GM23338 (cell line): ENCODE measurements at regions not wholly inside any gene's neighbourhood (a gene's known extent, or its start where the extent isn't known, plus 50 kb on each side); places are given as distances from the start of the nearest gene placed in this dataset.

ENCODE experiments used
- ATAC-seq: fragments of 200-7000 bp; cut with Tn5 transposase; 3 replicates; pipeline ENCODE4 v1.9.1; 2020
- DNase-seq: peaks from one replicate; pipeline ENCODE4 v3.0.0-alpha.2; 2015; ENCODE audit warnings: low spot score
- H2AFZ ChIP-seq: fragments of 200-600 bp; sonication (generic); 2 replicates; pipeline ENCODE4 v1.8.0; 2016; ENCODE audit warnings: antibody characterized with exemption, mild to moderate bottlenecking, moderate library complexity
- H3F3A ChIP-seq: fragments of 200-600 bp; sonication (generic); replicated peaks from 2 replicates; pipeline ENCODE4 v1.8.0; 2017; ENCODE audit warnings: antibody characterized with exemption, mixed run types, low read depth
- H3K27ac ChIP-seq: fragments of 200-600 bp; sonication (generic); 2 replicates; pipeline ENCODE4 v1.6.1; 2016; ENCODE audit warnings: low read depth
- H3K27me3 ChIP-seq: fragments of 200-600 bp; sonication (generic); 2 replicates; pipeline ENCODE4 v1.8.0; 2016; ENCODE audit warnings: mild to moderate bottlenecking, mixed run types, moderate library complexity; ENCODE audit not compliant: insufficient read depth
- H3K36me3 ChIP-seq: fragments of 200-600 bp; sonication (generic); 2 replicates; pipeline ENCODE4 v1.8.0; 2016; ENCODE audit warnings: mild to moderate bottlenecking; ENCODE audit not compliant: insufficient read depth
- H3K4me1 ChIP-seq: fragments of 200-600 bp; sonication (generic); 2 replicates; pipeline ENCODE4 v1.8.0; 2016; ENCODE audit warnings: mild to moderate bottlenecking, moderate library complexity; ENCODE audit not compliant: insufficient read depth
- H3K4me2 ChIP-seq: fragments of 200-600 bp; sonication (generic); 2 replicates; pipeline ENCODE4 v1.7.1; 2017; ENCODE audit warnings: mixed run types
- H3K4me3 ChIP-seq: fragments of 200-600 bp; sonication (generic); 2 replicates; pipeline ENCODE4 v1.6.1; 2016; ENCODE audit warnings: mixed run types
- H3K79me2 ChIP-seq: fragments of 200-600 bp; sonication (generic); replicated peaks from 2 replicates; pipeline ENCODE4 v1.8.0; 2017; ENCODE audit warnings: mild to moderate bottlenecking; ENCODE audit not compliant: insufficient read depth
- H3K9me2 ChIP-seq: fragments of 200-600 bp; sonication (generic); 2 replicates; pipeline ENCODE4 v1.8.0; 2017; ENCODE audit not compliant: insufficient read depth
- H4K20me1 ChIP-seq: fragments of 200-600 bp; sonication (generic); replicated peaks from 2 replicates; pipeline ENCODE4 v1.8.0; 2017; ENCODE audit warnings: mild to moderate bottlenecking; ENCODE audit not compliant: insufficient read depth
- H3K27ac Mint-ChIP-seq: 2 replicates; pipeline ENCODE4 v1.8.0; 2020; ENCODE audit warnings: inconsistent platforms, mild to moderate bottlenecking, moderate library complexity, mixed read lengths
- H3K27me3 Mint-ChIP-seq: 3 replicates; pipeline ENCODE4 v1.8.0; 2022; ENCODE audit warnings: low read depth, mild to moderate bottlenecking, moderate library complexity, mixed read lengths, inconsistent platforms; ENCODE audit not compliant: insufficient read depth, poor library complexity
- H3K36me3 Mint-ChIP-seq: 3 replicates; pipeline ENCODE4 v1.8.0; 2021; ENCODE audit warnings: low read depth, mild to moderate bottlenecking, inconsistent platforms, moderate library complexity, mixed read lengths
- H3K4me1 Mint-ChIP-seq: 3 replicates; pipeline ENCODE4 v1.8.0; 2020; ENCODE audit warnings: mild to moderate bottlenecking, inconsistent platforms, mixed read lengths
- H3K4me3 Mint-ChIP-seq: 3 replicates; pipeline ENCODE4 v1.8.0; 2021; ENCODE audit warnings: moderate library complexity, mild to moderate bottlenecking, inconsistent platforms, mixed read lengths
- H3K9me3 Mint-ChIP-seq: 3 replicates; pipeline ENCODE4 v1.8.0; 2020; ENCODE audit warnings: moderate library complexity, mild to moderate bottlenecking, inconsistent platforms, mixed read lengths
- CREB1 ChIP-seq: fragments of 250-450 bp; sonication (Bioruptor Pico); IDR thresholded peaks from 2 replicates; pipeline ENCODE4 v1.5.0; 2020; ENCODE audit warnings: low read depth, mild to moderate bottlenecking, moderate library complexity
- CTCF ChIP-seq, 2 experiments: fragments of 200-600 bp in 1 of 2; sonication (generic) in 1 of 2; conservative IDR thresholded peaks; 2 replicates each; pipeline versions ENCODE4 v1.5.1 to v1.6.1; 2016 to 2017; ENCODE audit warnings: antibody characterized with exemption in 2 of 2, low read depth in 2 of 2, mild to moderate bottlenecking in 2 of 2, moderate library complexity in 1 of 2
- ETS1 ChIP-seq: IDR thresholded peaks from 2 replicates; pipeline ENCODE4 v1.6.1; 2016; ENCODE audit warnings: antibody characterized with exemption
- EZH2 ChIP-seq: fragments of 200-600 bp; sonication (generic); IDR thresholded peaks from one replicate; pipeline ENCODE4 v1.8.0; 2017; ENCODE audit warnings: antibody characterized with exemption, mild to moderate bottlenecking, low read depth; ENCODE audit not compliant: unreplicated experiment
- EZH2phosphoT487 ChIP-seq: fragments of 200-600 bp; sonication (generic); IDR thresholded peaks from one replicate; pipeline ENCODE4 v1.8.1; 2018; ENCODE audit warnings: antibody characterized with exemption; ENCODE audit not compliant: unreplicated experiment
- JUNB ChIP-seq: IDR thresholded peaks from one replicate; pipeline ENCODE4 v1.6.1; 2016; ENCODE audit warnings: antibody characterized with exemption; ENCODE audit not compliant: unreplicated experiment
- NANOG ChIP-seq: IDR thresholded peaks from 2 replicates; pipeline ENCODE4 v1.6.1; 2016; ENCODE audit warnings: antibody characterized with exemption, borderline replicate concordance
- POLR2AphosphoS5 ChIP-seq: IDR thresholded peaks from 2 replicates; pipeline ENCODE4 v1.6.1; 2016; ENCODE audit warnings: antibody characterized with exemption, low read depth
- REST ChIP-seq: IDR thresholded peaks from one replicate; pipeline ENCODE4 v1.6.1; 2018; ENCODE audit warnings: antibody characterized with exemption; ENCODE audit not compliant: unreplicated experiment
- STAT1 ChIP-seq: IDR thresholded peaks from one replicate; pipeline ENCODE4 v1.6.1; 2016; ENCODE audit warnings: antibody characterized with exemption; ENCODE audit not compliant: unreplicated experiment
- ZNF114 ChIP-seq: fragments of 250-450 bp; sonication (Bioruptor Pico); IDR thresholded peaks from 2 replicates; pipeline ENCODE4 v1.5.0; 2020; ENCODE audit warnings: mild to moderate bottlenecking, moderate library complexity
- ZNF331 ChIP-seq: fragments of 250-450 bp; sonication (Bioruptor Pico); IDR thresholded peaks from 2 replicates; pipeline ENCODE4 v1.5.0; 2020; ENCODE audit warnings: low read depth, mild to moderate bottlenecking, moderate library complexity

GRCh38 chrX:10828036-10828435 lies 207.7 kb upstream of the MID1 start:
- ATAC-seq (no peak), DNase-seq (no peak)
- Mint-ChIP-seq H3K27me3 (no peaks in the 10 kb centered on the region), H3K9me3 (no peaks in the 10 kb centered on the region), H3K4me1 (peaks cover 5% of the 10 kb centered on the region; the same call in 2 of the 3 replicates), H3K36me3 (no peaks in the 10 kb centered on the region), H3K4me3 (no peak overlapping the region), H3K27ac (no peak overlapping the region)
- Histone ChIP-seq H3K4me2 (no peak overlapping the region), H2AFZ (no peak overlapping the region), H3K27ac (no peak overlapping the region), H3K27me3 (no peaks in the 10 kb centered on the region), H3K4me1 (peaks cover 3% of the 10 kb centered on the region; the same call in 1 of the 2 replicates), H3K9me2 (no peaks in the 10 kb centered on the region), H3K36me3 (no peaks in the 10 kb centered on the region), H4K20me1 (no peaks in the 10 kb centered on the region), H3K4me3 (no peak overlapping the region), H3K79me2 (no peaks in the 10 kb centered on the region), H3F3A (no peaks in the 10 kb centered on the region)
- TF ChIP-seq ZNF331 (CRISPR knock-in tag): no peak
- no peak for TF ChIP-seq CTCF (conservative IDR thresholded peaks at IDR 0.05; ENCODE audit: low read depth in 2 of 2)
- TF ChIP-seq JUNB: no peak
- no peak for TF ChIP-seq STAT1
- no peak for TF ChIP-seq ZNF114 (CRISPR knock-in tag)
- TF ChIP-seq REST: no peak
- no peak for TF ChIP-seq NANOG
- TF ChIP-seq POLR2AphosphoS5: no peak
- no peak for TF ChIP-seq EZH2

- peaks cover 9% of the 10 kb centered on the region; the same call in 2 of the 3 replicates for H3K4me1 Mint-ChIP-seq
- no peak overlapping the region for H3K27ac ChIP-seq
- no peaks in the 10 kb centered on the region for H3K79me2 ChIP-seq
- H3K27me3 Mint-ChIP-seq: no peaks in the 10 kb centered on the region
- no peaks in the 10 kb centered on the region for H3K9me2 ChIP-seq
- H3K27ac Mint-ChIP-seq: no peak overlapping the region
- H3F3A ChIP-seq: no peaks in the 10 kb centered on the region
- ATAC-seq (no peak), DNase-seq (no peak)
- H4K20me1 ChIP-seq: no peaks in the 10 kb centered on the region
- H3K36me3 Mint-ChIP-seq: no peaks in the 10 kb centered on the region
- peaks cover 9% of the 10 kb centered on the region for H3K4me1 ChIP-seq
- no peaks in the 10 kb centered on the region for H3K36me3 ChIP-seq
- H3K4me2 ChIP-seq: no peak overlapping the region
- no peak overlapping the region for H2AFZ ChIP-seq
- no peaks in the 10 kb centered on the region for H3K27me3 ChIP-seq
- H3K4me3 Mint-ChIP-seq: no peak overlapping the region
- TF ChIP-seq CREB1 (CRISPR knock-in tag) (no peak), STAT1 (no peak), EZH2phosphoT487 (no peak), JUNB (no peak), POLR2AphosphoS5 (no peak), REST (no peak), ETS1 (no peak), NANOG (no peak)
- H3K4me3 ChIP-seq: no peak overlapping the region
- H3K9me3 Mint-ChIP-seq: no peaks in the 10 kb centered on the region
Measured at GRCh38 chrX:10828640-10829039, 208.3 kb upstream of the MID1 start.
